Cardiac muscle cell (in vitro differentiated cells and primary cell): ENCODE measurements at regions not wholly inside any gene's neighbourhood (a gene's known extent, or its start where the extent isn't known, plus 50 kb on each side); places are given as distances from the start of the nearest gene placed in this dataset.

Source experiments
- DNase-seq, 2 donors: peaks; one replicate each; pipeline versions ENCODE4 v3.0.0 to v3.0.0-alpha.2; 2010 to 2017; ENCODE audit warnings: low read depth in 1 of 2, low spot score in 1 of 2
- H3K27ac ChIP-seq: fragments of 200-600 bp; sonication (generic); 2 replicates; pipeline ENCODE4 v1.5.1; 2016
- H3K27me3 ChIP-seq: fragments of 200-600 bp; sonication (generic); 2 replicates; pipeline ENCODE4 v1.6.0; 2016; ENCODE audit warnings: control low read depth
- H3K36me3 ChIP-seq: fragments of 200-600 bp; sonication (generic); 2 replicates; pipeline ENCODE4 v1.5.1; 2016; ENCODE audit warnings: control low read depth
- H3K4me1 ChIP-seq: fragments of 200-600 bp; sonication (generic); 2 replicates; pipeline ENCODE4 v1.8.1; 2017; ENCODE audit warnings: low read depth, mild to moderate bottlenecking, mixed run types
- H3K4me3 ChIP-seq: fragments of 200-600 bp; sonication (generic); 2 replicates; pipeline ENCODE4 v1.5.1; 2016; ENCODE audit warnings: mild to moderate bottlenecking
- H3K9me3 ChIP-seq: fragments of 200-600 bp; sonication (generic); 2 replicates; pipeline ENCODE4 v1.5.1; 2017; ENCODE audit warnings: low read depth, mild to moderate bottlenecking, control low read depth
- TF ChIP-seq, protein P1 (sequence below): IDR thresholded peaks from 2 replicates; pipeline ENCODE4 v1.5.1; 2012; ENCODE audit warnings: low read depth, mild to moderate bottlenecking, low read length

DNA sequence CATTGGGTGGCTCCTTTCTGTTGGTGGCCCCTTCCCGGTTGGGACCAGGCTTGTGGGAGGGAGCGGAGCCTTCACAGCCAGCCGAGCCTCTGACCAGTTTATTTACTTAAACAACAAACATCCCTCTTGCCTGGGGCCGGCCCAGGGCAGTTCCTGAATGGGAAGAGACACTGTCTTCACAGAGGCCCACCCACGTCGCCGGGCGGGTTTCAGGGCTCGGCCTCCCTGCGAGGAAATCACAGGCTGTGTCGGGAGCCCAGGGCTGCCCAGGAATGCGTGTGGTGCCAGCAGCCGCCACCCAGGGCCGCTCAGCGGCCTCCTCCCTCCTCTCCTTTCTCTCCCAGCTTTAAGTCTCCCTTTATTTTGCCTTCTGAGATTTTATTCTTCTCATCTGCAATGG, 132.5 kb downstream of the HSD17B3 start:
- TF ChIP-seq, protein P1, sequence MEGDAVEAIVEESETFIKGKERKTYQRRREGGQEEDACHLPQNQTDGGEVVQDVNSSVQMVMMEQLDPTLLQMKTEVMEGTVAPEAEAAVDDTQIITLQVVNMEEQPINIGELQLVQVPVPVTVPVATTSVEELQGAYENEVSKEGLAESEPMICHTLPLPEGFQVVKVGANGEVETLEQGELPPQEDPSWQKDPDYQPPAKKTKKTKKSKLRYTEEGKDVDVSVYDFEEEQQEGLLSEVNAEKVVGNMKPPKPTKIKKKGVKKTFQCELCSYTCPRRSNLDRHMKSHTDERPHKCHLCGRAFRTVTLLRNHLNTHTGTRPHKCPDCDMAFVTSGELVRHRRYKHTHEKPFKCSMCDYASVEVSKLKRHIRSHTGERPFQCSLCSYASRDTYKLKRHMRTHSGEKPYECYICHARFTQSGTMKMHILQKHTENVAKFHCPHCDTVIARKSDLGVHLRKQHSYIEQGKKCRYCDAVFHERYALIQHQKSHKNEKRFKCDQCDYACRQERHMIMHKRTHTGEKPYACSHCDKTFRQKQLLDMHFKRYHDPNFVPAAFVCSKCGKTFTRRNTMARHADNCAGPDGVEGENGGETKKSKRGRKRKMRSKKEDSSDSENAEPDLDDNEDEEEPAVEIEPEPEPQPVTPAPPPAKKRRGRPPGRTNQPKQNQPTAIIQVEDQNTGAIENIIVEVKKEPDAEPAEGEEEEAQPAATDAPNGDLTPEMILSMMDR = no peak
- Histone ChIP-seq H3K9me3 (no peaks in the 10 kb centered on the region), H3K27ac (no peak overlapping the region), H3K4me1 (peaks cover 15% of the 10 kb centered on the region), H3K27me3 (no peaks in the 10 kb centered on the region), H3K36me3 (no peaks in the 10 kb centered on the region), H3K4me3 (no peak overlapping the region)
- DNase-seq = peak; percentile 9 to 53

DNA sequence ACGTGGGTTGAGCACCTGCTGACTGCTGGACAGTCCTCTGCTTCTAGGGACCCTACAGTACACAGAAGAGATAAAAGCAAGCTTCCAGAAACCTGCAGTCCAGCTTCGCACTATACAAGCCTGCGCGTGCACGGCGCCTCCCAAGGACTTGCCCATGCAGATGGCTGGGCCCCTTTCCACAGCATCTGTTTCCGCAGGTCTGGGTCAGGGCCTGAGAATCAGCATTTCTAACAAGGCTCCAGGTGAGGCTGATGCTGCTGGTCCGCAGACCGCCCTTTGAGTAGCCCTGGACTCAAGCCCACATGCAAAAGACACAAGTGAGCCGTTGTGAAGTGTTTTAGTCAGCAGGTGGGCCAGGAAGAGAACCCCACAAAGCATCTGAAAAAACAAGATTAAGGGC, 133.1 kb downstream of the HSD17B3 start:
- Histone ChIP-seq H3K4me1 (peaks cover 15% of the 10 kb centered on the region), H3K36me3 (no peaks in the 10 kb centered on the region), H3K9me3 (no peaks in the 10 kb centered on the region), H3K27me3 (no peaks in the 10 kb centered on the region), H3K27ac (no peak overlapping the region), H3K4me3 (no peak overlapping the region)
- TF ChIP-seq, protein P1 = no peak
- DNase-seq = no peak

DNA sequence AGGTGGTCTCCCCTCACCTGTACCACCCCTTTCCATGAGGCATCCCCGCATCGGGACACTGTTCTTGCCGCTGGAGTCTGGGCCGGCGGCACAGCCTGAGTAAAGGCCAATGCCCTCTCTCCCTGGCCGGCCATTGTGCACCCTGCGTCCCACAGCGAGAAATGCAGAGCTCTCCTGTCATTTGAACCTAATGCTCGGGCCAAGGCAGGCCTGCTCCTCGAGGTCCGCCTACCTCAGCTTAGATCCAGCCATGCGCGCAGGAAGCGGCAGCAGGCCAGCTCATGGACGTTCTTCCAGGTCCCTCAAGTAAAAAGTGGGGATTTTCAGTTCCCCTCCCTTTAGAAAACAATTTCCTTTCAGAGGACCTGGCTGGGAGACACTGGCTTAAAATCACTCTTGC, 135.0 kb downstream of the HSD17B3 start:
- no peak for DNase-seq
- H3K4me1 ChIP-seq = peaks cover 15% of the 10 kb centered on the region
- H3K36me3 ChIP-seq = no peaks in the 10 kb centered on the region
- H3K4me3 ChIP-seq = no peak overlapping the region
- TF ChIP-seq, protein P1 = no peak
- no peak overlapping the region for H3K27ac ChIP-seq
- H3K27me3 ChIP-seq = no peaks in the 10 kb centered on the region
- no peaks in the 10 kb centered on the region for H3K9me3 ChIP-seq

DNA sequence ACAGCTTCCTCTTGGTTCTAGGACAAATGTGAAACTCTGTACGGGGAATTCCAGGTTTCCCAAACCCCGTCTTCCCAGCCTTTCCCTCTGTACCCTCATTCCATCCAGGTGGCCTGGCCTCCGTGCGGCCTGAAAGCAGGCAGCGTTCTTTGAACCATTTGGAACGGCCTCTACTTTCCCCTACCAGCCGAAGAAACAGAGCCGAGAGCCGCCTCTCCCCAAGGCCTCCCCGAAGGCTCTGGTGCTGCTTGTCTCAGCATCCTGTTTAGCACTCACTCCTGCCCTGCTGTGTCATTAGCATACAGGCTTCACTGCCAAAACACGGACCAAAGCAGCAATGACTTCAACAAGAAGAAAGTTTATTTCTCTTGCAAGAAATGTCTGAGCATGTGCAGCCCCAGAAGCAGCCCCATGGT, 137.7 kb downstream of the HSD17B3 start:
- TF ChIP-seq, protein P1 = no peak
- H3K4me3 ChIP-seq = no peak overlapping the region
- no peaks in the 10 kb centered on the region for H3K36me3 ChIP-seq
- H3K9me3 ChIP-seq = no peaks in the 10 kb centered on the region
- no peak for DNase-seq
- no peaks in the 10 kb centered on the region for H3K27me3 ChIP-seq
- peaks cover under 1% of the 10 kb centered on the region for H3K4me1 ChIP-seq
- no peak overlapping the region for H3K27ac ChIP-seq

DNA sequence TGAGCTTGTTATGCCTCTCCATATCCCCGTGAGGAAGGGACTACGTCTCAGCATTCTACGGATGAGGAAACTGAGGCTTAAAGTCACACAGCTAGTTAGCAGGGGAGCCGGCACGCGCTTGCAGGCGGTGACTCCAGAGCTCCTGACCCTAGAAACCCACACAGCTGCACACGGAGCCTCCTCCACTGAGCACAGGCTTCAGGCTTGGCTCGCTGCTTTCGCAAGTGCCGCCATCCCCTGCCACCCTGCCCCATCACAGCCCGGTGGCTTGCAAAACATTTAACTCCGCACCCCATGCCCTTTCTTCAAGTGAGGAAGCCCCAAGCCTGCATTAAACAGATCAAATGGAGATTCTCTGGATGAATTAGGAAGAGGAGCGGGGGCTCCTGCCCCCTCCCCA, 138.3 kb downstream of the HSD17B3 start:
- Histone ChIP-seq H3K4me3 (no peak overlapping the region), H3K9me3 (no peaks in the 10 kb centered on the region), H3K27me3 (no peaks in the 10 kb centered on the region), H3K4me1 (no peaks in the 10 kb centered on the region), H3K36me3 (no peaks in the 10 kb centered on the region), H3K27ac (no peak overlapping the region)
- TF ChIP-seq, protein P1 = no peak
- DNase-seq = no peak

DNA sequence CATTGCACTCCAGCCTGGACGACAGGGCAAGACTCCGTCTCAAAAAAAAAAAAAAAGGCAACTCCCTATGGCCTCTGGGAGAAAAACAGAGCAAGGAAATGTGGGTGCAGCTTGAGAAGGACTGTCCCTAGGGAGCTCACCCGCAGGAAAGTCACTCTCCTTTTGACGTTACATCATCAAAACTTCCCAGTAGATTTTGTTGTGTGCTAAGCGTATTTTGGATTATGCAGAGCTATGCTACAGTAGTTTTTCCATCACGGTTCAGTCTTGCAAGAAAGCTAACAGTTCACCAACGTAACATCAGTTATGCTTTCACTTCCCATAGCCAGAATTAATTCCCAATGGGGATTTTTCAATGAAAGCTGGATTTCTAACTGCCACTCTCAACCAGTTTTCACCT, 138.8 kb downstream of the HSD17B3 start:
- TF ChIP-seq, protein P1 = no peak
- H3K4me3 ChIP-seq = no peak overlapping the region
- H3K36me3 ChIP-seq = no peaks in the 10 kb centered on the region
- H3K27ac ChIP-seq = no peak overlapping the region
- no peaks in the 10 kb centered on the region for H3K27me3 ChIP-seq
- no peaks in the 10 kb centered on the region for H3K9me3 ChIP-seq
- no peak for DNase-seq
- no peaks in the 10 kb centered on the region for H3K4me1 ChIP-seq
